Hepatocyte (in vitro differentiated cells): ENCODE measurements at regions not wholly inside any gene's neighbourhood (a gene's known extent, or its start where the extent isn't known, plus 50 kb on each side); places are given as distances from the start of the nearest gene placed in this dataset.

Experiments
- CTCF ChIP-seq: fragments of 200-600 bp; sonication (generic); IDR thresholded peaks from 2 replicates; pipeline ENCODE4 v1.5.1; 2016; ENCODE audit warnings: antibody characterized with exemption, mild to moderate bottlenecking; ENCODE audit not compliant: poor library complexity
- EZH2 ChIP-seq: fragments of 200-600 bp; sonication (generic); IDR thresholded peaks from 2 replicates; pipeline ENCODE4 v1.6.1; 2016; ENCODE audit warnings: antibody characterized with exemption, mild to moderate bottlenecking, borderline replicate concordance

- TF ChIP-seq EZH2 (no peak), CTCF (no peak)
These were observed 64.9 kb upstream of the FRMPD3 start for GRCh38 chrX:107384397-107385105.
